ENCODE measurements at regions not wholly inside any gene's neighbourhood (a gene's known extent, or its start where the extent isn't known, plus 50 kb on each side); places are given as distances from the start of the nearest gene placed in this dataset.

- TF ChIP-seq CTCF (conservative IDR thresholded peaks at IDR 0.05) (no peak), EZH2 (IDR thresholded peaks at IDR 0.05; ENCODE audit: low read depth) (no peak)
These were observed 139.3 kb upstream of the VCX2 start for GRCh38 chrX:8310409-8310808.

All from PC-9 (cell line).